ENCODE measurements at regions not wholly inside any gene's neighbourhood (a gene's known extent, or its start where the extent isn't known, plus 50 kb on each side); places are given as distances from the start of the nearest gene placed in this dataset.

DNA sequence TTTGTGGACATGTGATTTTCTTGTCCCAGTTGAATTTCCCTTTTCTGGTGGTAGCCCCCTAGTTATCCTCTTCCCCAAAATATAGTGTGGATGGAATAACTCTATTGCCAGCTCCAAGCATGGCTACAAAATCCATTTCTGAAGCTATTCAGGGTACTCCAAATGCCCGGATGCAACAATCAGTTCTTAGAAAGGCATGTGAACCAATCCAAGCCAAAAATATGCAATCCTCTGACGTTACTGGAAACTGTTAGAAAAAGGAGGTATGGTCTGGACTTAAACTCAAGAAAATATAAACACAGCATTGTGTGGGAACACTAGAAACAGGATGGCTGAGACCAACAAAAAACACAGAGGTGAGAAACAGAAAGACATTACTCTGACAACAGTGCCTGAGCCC lies 347.0 kb downstream of the GPAM start:
- POLR2A ChIA-PET: interaction anchor here (0.9 kb wide), 1 partner anchor 35 kb away, joined by 3 read pairs; no protein-coding TSS in a partner anchor
- peaks cover 13% of the 10 kb centered on the region for H3K9me3 Mint-ChIP-seq
- no peaks in the 10 kb centered on the region for H3K36me3 Mint-ChIP-seq
- no peak overlapping the region for H3K4me3 Mint-ChIP-seq
- CTCF ChIA-PET: interaction anchor here (0.8 to 1.4 kb wide), 3 partner anchors 80 to 301 kb away, joined by 3 to 9 read pairs (median 4); no protein-coding TSS in a partner anchor
- H3K27ac Mint-ChIP-seq: no peak overlapping the region; the same call in 1 of the 2 replicates
- H3K4me1 Mint-ChIP-seq: peaks cover 36% of the 10 kb centered on the region
- H3K27me3 Mint-ChIP-seq (ENCODE audit: low read depth): no peaks in the 10 kb centered on the region
- DNase-seq (ENCODE audit: low spot score) (no peak), ATAC-seq (no peak)
- TF ChIP-seq ZNF396 (CRISPR knock-in tag; IDR thresholded peaks at IDR 0.05; ENCODE audit: borderline replicate concordance): no peak
- TF ChIP-seq, protein P1, sequence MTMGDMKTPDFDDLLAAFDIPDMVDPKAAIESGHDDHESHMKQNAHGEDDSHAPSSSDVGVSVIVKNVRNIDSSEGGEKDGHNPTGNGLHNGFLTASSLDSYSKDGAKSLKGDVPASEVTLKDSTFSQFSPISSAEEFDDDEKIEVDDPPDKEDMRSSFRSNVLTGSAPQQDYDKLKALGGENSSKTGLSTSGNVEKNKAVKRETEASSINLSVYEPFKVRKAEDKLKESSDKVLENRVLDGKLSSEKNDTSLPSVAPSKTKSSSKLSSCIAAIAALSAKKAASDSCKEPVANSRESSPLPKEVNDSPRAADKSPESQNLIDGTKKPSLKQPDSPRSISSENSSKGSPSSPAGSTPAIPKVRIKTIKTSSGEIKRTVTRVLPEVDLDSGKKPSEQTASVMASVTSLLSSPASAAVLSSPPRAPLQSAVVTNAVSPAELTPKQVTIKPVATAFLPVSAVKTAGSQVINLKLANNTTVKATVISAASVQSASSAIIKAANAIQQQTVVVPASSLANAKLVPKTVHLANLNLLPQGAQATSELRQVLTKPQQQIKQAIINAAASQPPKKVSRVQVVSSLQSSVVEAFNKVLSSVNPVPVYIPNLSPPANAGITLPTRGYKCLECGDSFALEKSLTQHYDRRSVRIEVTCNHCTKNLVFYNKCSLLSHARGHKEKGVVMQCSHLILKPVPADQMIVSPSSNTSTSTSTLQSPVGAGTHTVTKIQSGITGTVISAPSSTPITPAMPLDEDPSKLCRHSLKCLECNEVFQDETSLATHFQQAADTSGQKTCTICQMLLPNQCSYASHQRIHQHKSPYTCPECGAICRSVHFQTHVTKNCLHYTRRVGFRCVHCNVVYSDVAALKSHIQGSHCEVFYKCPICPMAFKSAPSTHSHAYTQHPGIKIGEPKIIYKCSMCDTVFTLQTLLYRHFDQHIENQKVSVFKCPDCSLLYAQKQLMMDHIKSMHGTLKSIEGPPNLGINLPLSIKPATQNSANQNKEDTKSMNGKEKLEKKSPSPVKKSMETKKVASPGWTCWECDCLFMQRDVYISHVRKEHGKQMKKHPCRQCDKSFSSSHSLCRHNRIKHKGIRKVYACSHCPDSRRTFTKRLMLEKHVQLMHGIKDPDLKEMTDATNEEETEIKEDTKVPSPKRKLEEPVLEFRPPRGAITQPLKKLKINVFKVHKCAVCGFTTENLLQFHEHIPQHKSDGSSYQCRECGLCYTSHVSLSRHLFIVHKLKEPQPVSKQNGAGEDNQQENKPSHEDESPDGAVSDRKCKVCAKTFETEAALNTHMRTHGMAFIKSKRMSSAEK (CRISPR knock-in tag; IDR thresholded peaks at IDR 0.05; ENCODE audit: borderline replicate concordance): no peak
- TF ChIP-seq ZNF263 (CRISPR knock-in tag; IDR thresholded peaks at IDR 0.05; ENCODE audit: low read depth): no peak
- TF ChIP-seq ATF1 (CRISPR knock-in tag; IDR thresholded peaks at IDR 0.05): no peak
- TF ChIP-seq CREB1 (CRISPR knock-in tag; IDR thresholded peaks at IDR 0.05): no peak
- TF ChIP-seq NFATC4 (CRISPR knock-in tag; IDR thresholded peaks at IDR 0.05): no peak
- TF ChIP-seq KAT7 (CRISPR knock-in tag; IDR thresholded peaks at IDR 0.05; ENCODE audit: borderline replicate concordance): no peak
- TF ChIP-seq, protein P2, sequence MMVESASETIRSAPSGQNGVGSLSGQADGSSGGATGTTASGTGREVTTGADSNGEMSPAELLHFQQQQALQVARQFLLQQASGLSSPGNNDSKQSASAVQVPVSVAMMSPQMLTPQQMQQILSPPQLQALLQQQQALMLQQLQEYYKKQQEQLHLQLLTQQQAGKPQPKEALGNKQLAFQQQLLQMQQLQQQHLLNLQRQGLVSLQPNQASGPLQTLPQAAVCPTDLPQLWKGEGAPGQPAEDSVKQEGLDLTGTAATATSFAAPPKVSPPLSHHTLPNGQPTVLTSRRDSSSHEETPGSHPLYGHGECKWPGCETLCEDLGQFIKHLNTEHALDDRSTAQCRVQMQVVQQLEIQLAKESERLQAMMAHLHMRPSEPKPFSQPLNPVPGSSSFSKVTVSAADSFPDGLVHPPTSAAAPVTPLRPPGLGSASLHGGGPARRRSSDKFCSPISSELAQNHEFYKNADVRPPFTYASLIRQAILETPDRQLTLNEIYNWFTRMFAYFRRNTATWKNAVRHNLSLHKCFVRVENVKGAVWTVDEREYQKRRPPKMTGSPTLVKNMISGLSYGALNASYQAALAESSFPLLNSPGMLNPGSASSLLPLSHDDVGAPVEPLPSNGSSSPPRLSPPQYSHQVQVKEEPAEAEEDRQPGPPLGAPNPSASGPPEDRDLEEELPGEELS (CRISPR knock-in tag; IDR thresholded peaks at IDR 0.05): no peak
- TF ChIP-seq, protein P3, sequence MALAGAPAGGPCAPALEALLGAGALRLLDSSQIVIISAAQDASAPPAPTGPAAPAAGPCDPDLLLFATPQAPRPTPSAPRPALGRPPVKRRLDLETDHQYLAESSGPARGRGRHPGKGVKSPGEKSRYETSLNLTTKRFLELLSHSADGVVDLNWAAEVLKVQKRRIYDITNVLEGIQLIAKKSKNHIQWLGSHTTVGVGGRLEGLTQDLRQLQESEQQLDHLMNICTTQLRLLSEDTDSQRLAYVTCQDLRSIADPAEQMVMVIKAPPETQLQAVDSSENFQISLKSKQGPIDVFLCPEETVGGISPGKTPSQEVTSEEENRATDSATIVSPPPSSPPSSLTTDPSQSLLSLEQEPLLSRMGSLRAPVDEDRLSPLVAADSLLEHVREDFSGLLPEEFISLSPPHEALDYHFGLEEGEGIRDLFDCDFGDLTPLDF (CRISPR knock-in tag; IDR thresholded peaks at IDR 0.05): no peak
- TF ChIP-seq EMX1 (CRISPR knock-in tag; IDR thresholded peaks at IDR 0.05): no peak
- no peak for TF ChIP-seq SP1 (CRISPR knock-in tag; conservative IDR thresholded peaks at IDR 0.05)
- TF ChIP-seq GTF2I (CRISPR knock-in tag; conservative IDR thresholded peaks at IDR 0.05): no peak
- TF ChIP-seq FOXP1 (CRISPR knock-in tag; IDR thresholded peaks at IDR 0.05; ENCODE audit: borderline replicate concordance): no peak

DNA sequence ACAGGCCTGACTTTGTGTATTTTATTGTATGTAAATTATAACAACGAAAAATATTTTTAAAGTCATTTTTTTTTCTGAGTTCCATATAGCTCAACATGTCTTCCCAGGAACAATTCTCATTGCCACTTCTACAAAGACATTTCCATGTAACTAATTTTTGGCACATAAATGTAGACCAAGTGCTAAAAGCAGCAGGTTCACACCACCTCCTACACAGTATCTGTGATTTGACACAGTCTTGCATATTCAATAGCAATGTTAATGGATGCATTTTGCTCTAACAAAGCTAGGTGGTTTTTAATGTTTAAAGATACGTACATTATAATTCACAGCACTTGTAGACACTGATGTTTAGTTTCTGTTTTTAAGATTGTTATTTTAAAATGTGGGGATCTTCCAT lies 346.5 kb downstream of the GPAM start:
- Mint-ChIP-seq H3K27ac (peak overlapping the region; percentile 91; the same call in 1 of the 2 replicates), H3K27me3 (ENCODE audit: low read depth) (no peaks in the 10 kb centered on the region), H3K36me3 (no peaks in the 10 kb centered on the region), H3K4me1 (peaks cover 36% of the 10 kb centered on the region), H3K9me3 (peaks cover 13% of the 10 kb centered on the region), H3K4me3 (0 out of 2 replicates have a peak overlapping the region, but pooled peaks have one; percentile 20)
- TF ChIP-seq, protein P4, sequence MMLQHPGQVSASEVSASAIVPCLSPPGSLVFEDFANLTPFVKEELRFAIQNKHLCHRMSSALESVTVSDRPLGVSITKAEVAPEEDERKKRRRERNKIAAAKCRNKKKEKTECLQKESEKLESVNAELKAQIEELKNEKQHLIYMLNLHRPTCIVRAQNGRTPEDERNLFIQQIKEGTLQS (CRISPR knock-in tag; conservative IDR thresholded peaks at IDR 0.05): no peak
- TF ChIP-seq, protein P5, sequence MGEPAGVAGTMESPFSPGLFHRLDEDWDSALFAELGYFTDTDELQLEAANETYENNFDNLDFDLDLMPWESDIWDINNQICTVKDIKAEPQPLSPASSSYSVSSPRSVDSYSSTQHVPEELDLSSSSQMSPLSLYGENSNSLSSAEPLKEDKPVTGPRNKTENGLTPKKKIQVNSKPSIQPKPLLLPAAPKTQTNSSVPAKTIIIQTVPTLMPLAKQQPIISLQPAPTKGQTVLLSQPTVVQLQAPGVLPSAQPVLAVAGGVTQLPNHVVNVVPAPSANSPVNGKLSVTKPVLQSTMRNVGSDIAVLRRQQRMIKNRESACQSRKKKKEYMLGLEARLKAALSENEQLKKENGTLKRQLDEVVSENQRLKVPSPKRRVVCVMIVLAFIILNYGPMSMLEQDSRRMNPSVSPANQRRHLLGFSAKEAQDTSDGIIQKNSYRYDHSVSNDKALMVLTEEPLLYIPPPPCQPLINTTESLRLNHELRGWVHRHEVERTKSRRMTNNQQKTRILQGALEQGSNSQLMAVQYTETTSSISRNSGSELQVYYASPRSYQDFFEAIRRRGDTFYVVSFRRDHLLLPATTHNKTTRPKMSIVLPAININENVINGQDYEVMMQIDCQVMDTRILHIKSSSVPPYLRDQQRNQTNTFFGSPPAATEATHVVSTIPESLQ (CRISPR knock-in tag; IDR thresholded peaks at IDR 0.05): no peak
- TF ChIP-seq ESRRA (CRISPR knock-in tag; IDR thresholded peaks at IDR 0.05; ENCODE audit: borderline replicate concordance): no peak
- DNase-seq (ENCODE audit: low spot score) (no peak), ATAC-seq (no peak)
- POLR2A ChIA-PET: interaction anchor here (0.9 kb wide), 1 partner anchor 35 kb away, joined by 3 read pairs; no protein-coding TSS in a partner anchor
- CTCF ChIA-PET: interaction anchor here (0.8 to 1.4 kb wide), 4 partner anchors 14 to 300 kb away, joined by 3 to 9 read pairs (median 4); no protein-coding TSS in a partner anchor

All from WTC11 (cell line).